Karpas-422 (cell line): ENCODE measurements at regions not wholly inside any gene's neighbourhood (a gene's known extent, or its start where the extent isn't known, plus 50 kb on each side); places are given as distances from the start of the nearest gene placed in this dataset.

Experiments
- DNase-seq: peaks from one replicate; pipeline ENCODE4 v3.0.0-alpha.2; 2015
- H2AFZ ChIP-seq: fragments of 200-600 bp; sonication (generic); 2 replicates; pipeline ENCODE4 v1.6.1; 2014; ENCODE audit warnings: antibody characterized with exemption, low read length, mixed read lengths
- H3K27ac ChIP-seq: fragments of 200-600 bp; sonication (generic); 2 replicates; pipeline ENCODE4 v1.5.1; 2014; ENCODE audit warnings: mild to moderate bottlenecking, low read length, moderate library complexity
- H3K27me3 ChIP-seq: fragments of 200-600 bp; sonication (generic); 2 replicates; pipeline ENCODE4 v1.6.1; 2014; ENCODE audit warnings: low read length, mixed read lengths
- H3K36me3 ChIP-seq: fragments of 200-600 bp; sonication (generic); 2 replicates; pipeline ENCODE4 v1.6.1; 2014; ENCODE audit warnings: low read length, mixed read lengths; ENCODE audit not compliant: insufficient read depth
- H3K4me1 ChIP-seq: fragments of 200-600 bp; sonication (generic); 2 replicates; pipeline ENCODE4 v1.6.1; 2014; ENCODE audit warnings: mild to moderate bottlenecking, low read length, mixed read lengths
- H3K4me2 ChIP-seq: fragments of 200-600 bp; sonication (generic); 2 replicates; pipeline ENCODE4 v1.6.1; 2014; ENCODE audit warnings: low read length, low read depth, mild to moderate bottlenecking; ENCODE audit not compliant: poor library complexity, severe bottlenecking
- H3K4me3 ChIP-seq: fragments of 200-600 bp; sonication (generic); 2 replicates; pipeline ENCODE4 v1.5.1; 2014; ENCODE audit warnings: mild to moderate bottlenecking, antibody characterized with exemption, low read length, mixed read lengths
- H3K79me2 ChIP-seq: fragments of 200-600 bp; sonication (generic); 2 replicates; pipeline ENCODE4 v1.6.1; 2014; ENCODE audit warnings: mild to moderate bottlenecking, low read length, mixed read lengths
- H3K9ac ChIP-seq: fragments of 200-600 bp; sonication (generic); 2 replicates; pipeline ENCODE4 v1.6.0; 2014; ENCODE audit warnings: low read length
- H3K9me2 ChIP-seq: fragments of 200-600 bp; sonication (generic), shearing (Covaris generic); replicated peaks from 2 replicates; pipeline ENCODE4 v1.6.0; 2014; ENCODE audit warnings: mild to moderate bottlenecking, low read length, moderate library complexity; ENCODE audit not compliant: insufficient read depth
- H3K9me3 ChIP-seq: fragments of 300-700, 200-600 bp; sonication (generic); 2 replicates; pipeline ENCODE4 v1.6.1; 2014; ENCODE audit warnings: low read length, mixed read lengths
- H4K20me1 ChIP-seq: fragments of 200-600 bp; sonication (generic); 2 replicates; pipeline ENCODE4 v1.6.1; 2014; ENCODE audit warnings: mild to moderate bottlenecking, antibody characterized with exemption, low read length, low read depth; ENCODE audit not compliant: insufficient read depth

DNA sequence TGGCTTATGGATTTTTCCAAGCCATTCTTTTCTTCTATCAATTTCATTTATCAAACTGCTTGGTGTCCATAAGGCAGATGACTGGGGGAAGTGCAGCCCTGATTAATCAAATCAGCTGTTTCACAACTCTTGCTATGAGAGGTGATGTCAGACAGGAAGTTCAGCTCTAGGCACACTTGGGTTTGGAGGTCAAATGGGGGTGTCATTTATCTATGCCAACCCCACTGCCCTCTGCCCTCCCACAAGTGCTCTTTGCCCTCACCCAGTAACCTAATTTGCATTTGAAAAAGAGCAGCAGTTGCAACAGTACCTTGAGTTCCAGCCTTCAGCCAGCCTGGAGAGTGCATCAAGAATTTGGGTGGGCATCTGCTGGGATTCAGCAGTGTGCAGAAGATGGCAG is 431.3 kb upstream of the SPRED2 start:
- H3K4me3 ChIP-seq: no peak overlapping the region
- H3K27me3 ChIP-seq: no peaks in the 10 kb centered on the region; the same call in 1 of the 2 replicates
- no peaks in the 10 kb centered on the region for H3K36me3 ChIP-seq
- H2AFZ ChIP-seq: no peak overlapping the region
- H3K4me2 ChIP-seq: no peak overlapping the region
- H3K9me2 ChIP-seq: no peaks in the 10 kb centered on the region
- no peaks in the 10 kb centered on the region for H3K9me3 ChIP-seq
- H4K20me1 ChIP-seq: no peaks in the 10 kb centered on the region
- H3K27ac ChIP-seq: no peak overlapping the region
- DNase-seq: no peak
- H3K9ac ChIP-seq: no peak overlapping the region
- no peaks in the 10 kb centered on the region for H3K79me2 ChIP-seq
- H3K4me1 ChIP-seq: no peaks in the 10 kb centered on the region; the same call in 1 of the 2 replicates

DNA sequence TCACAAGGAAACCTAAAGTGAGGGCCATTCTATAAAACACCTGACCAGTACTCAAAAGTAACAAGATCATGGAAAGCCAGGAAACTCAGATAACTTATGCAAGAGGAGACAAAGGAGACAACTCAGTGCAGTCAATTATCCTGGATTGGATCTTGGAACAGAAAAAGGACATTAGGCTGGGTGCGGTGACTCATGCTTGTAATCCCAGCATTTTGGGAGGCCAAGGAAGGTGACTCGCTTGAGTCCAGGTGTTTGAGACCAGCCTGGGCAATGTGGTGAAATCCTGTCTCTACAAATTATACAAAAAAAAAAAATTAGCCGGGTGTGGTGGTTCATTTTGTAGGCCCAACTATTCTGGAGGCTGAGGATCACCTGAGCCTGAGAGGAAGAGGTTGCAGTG is 424.5 kb upstream of the SPRED2 start:
- Histone ChIP-seq H3K4me2 (no peak overlapping the region), H3K79me2 (no peaks in the 10 kb centered on the region), H3K27ac (no peak overlapping the region), H3K4me3 (no peak overlapping the region), H2AFZ (no peak overlapping the region), H3K27me3 (no peaks in the 10 kb centered on the region; the same call in 1 of the 2 replicates), H4K20me1 (no peaks in the 10 kb centered on the region), H3K9me2 (no peaks in the 10 kb centered on the region), H3K9me3 (no peaks in the 10 kb centered on the region), H3K36me3 (no peaks in the 10 kb centered on the region), H3K9ac (no peak overlapping the region), H3K4me1 (no peaks in the 10 kb centered on the region)
- no peak for DNase-seq

DNA sequence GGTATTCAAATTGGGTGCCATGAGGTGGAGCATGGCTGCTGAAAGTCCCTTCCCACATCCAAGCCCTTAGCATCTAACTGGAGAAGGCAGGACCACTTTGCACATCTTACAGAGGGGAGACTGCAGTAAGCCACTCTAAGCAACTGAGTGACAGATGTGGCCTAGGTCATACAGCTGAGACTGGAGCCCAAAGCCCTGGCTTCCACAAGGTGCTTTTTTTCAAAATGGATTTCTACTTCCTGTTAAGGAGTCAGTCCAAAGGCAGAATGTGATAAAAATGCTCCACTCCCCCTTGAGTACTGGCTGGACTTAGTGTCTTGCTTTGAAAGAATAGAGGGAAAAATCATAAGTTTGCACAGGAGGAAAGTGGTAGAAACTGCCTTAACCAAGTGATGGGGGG is 424.0 kb upstream of the SPRED2 start:
- Histone ChIP-seq H3K27ac (no peak overlapping the region), H3K9me2 (no peaks in the 10 kb centered on the region), H3K9me3 (no peaks in the 10 kb centered on the region), H3K4me3 (no peak overlapping the region), H3K9ac (no peak overlapping the region), H3K36me3 (no peaks in the 10 kb centered on the region), H3K4me2 (no peak overlapping the region), H4K20me1 (no peaks in the 10 kb centered on the region), H3K4me1 (no peaks in the 10 kb centered on the region), H3K27me3 (no peaks in the 10 kb centered on the region; the same call in 1 of the 2 replicates), H2AFZ (no peak overlapping the region), H3K79me2 (no peaks in the 10 kb centered on the region)
- no peak for DNase-seq

DNA sequence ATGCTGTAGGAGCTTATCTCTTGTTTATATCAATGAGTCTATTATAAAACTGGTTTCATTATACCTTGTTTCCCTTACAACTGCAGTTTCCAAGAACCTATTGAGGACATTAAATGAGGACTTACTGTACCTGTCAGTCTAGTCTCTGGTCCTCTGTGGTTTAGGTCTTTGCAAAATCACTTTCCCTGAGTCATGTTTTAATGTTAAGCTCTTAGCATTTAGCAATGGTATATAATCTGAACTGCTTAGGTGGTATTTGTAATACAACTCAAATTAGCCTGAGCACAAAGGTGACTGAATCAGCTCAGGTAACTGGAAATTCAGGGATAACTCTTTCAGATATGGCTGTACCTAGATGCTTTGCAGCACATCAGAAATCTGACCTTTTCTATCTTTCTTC is 418.3 kb upstream of the SPRED2 start:
- H3K4me3 ChIP-seq: no peak overlapping the region
- H3K9ac ChIP-seq: no peak overlapping the region
- DNase-seq: no peak
- no peak overlapping the region for H3K27ac ChIP-seq
- H4K20me1 ChIP-seq: no peaks in the 10 kb centered on the region
- 0 out of 2 replicates have a peak, but pooled peaks cover 3% of the 10 kb centered on the region for H3K27me3 ChIP-seq
- H3K4me2 ChIP-seq: no peak overlapping the region
- no peaks in the 10 kb centered on the region for H3K36me3 ChIP-seq
- no peaks in the 10 kb centered on the region for H3K4me1 ChIP-seq
- H3K9me2 ChIP-seq: no peaks in the 10 kb centered on the region
- no peaks in the 10 kb centered on the region for H3K9me3 ChIP-seq
- H3K79me2 ChIP-seq: no peaks in the 10 kb centered on the region
- no peak overlapping the region for H2AFZ ChIP-seq

DNA sequence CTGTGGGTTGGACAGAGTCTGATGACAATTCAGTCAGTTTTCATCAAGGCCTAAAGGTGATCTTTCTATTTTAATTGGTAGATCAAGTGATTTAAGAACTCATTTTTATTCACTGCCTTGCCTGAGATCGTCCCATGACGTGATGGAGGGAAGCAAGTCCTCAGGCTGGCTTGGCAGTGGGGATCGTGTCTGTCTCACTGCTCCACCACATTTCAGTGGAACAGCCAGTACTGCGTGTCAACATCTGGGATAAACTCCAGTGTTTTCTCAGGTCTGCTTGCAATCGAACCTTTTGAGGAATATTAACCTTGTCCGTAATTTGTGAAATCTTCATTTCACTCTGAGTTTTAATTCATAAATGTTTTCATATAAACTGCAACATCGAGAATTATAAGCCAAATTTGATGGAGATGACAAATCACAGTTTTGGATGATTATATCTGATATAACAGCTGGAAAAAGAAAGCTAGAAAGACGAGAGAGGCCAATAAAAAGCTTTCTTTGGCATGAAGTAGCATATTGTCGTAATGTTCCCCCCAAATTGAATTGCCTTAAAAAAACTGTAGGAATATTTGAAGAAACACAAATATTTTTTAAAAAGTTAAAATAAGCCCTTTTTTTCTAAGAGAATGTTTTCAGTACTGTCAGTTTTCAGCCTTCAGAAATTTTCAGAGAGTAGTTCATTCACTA is 414.7 kb upstream of the SPRED2 start:
- Histone ChIP-seq H3K4me3 (no peak overlapping the region), H3K36me3 (no peaks in the 10 kb centered on the region), H4K20me1 (no peaks in the 10 kb centered on the region), H3K79me2 (no peaks in the 10 kb centered on the region), H3K27ac (no peak overlapping the region), H3K4me1 (no peaks in the 10 kb centered on the region), H2AFZ (no peak overlapping the region), H3K9me2 (no peaks in the 10 kb centered on the region), H3K9ac (no peak overlapping the region), H3K9me3 (no peaks in the 10 kb centered on the region), H3K4me2 (no peak overlapping the region), H3K27me3 (0 out of 2 replicates have a peak, but pooled peaks cover 3% of the 10 kb centered on the region)
- DNase-seq: no peak

DNA sequence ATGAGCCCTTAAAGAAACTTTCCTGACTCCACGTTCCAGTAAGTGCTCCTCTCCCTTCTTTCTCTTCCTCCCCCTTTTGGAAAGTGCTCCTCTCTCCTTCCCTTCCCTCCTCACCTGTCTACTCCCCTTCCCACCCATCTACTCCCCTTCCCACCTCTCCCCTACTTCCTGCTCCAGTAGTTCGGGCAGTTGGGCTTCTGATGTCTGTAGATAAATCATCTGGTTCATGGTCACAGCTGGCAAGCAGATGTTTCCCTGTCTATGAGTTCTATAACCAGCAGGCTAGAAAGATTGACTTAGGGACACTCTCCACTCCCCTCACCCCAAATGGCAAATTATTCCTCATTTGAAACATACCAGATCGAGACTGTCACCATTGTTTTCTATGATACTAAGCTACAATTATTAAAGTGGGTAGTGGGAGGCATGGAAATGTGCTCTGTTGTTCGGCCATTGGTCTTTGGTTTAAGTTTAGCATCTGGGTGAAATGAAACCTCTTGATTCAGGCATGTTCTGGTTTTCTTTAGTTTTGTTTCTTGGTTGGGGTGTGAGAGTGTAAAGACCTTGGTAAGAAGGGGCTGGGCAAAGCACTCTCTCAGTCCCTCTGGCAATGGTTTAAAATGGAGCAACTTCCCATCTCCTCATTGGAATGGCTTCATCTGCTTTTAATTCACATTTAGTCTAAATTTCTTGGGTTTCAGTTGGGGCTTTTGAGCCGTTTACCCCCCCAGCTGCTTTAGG is 413.2 kb upstream of the SPRED2 start:
- H3K4me2 ChIP-seq: no peak overlapping the region
- H3K9ac ChIP-seq: no peak overlapping the region
- H4K20me1 ChIP-seq: no peaks in the 10 kb centered on the region
- no peak overlapping the region for H2AFZ ChIP-seq
- no peaks in the 10 kb centered on the region for H3K9me2 ChIP-seq
- H3K4me3 ChIP-seq: no peak overlapping the region
- DNase-seq: no peak
- no peaks in the 10 kb centered on the region for H3K79me2 ChIP-seq
- H3K27ac ChIP-seq: no peak overlapping the region
- H3K36me3 ChIP-seq: no peaks in the 10 kb centered on the region
- H3K4me1 ChIP-seq: no peaks in the 10 kb centered on the region
- H3K9me3 ChIP-seq: no peaks in the 10 kb centered on the region
- 0 out of 2 replicates have a peak, but pooled peaks cover 3% of the 10 kb centered on the region for H3K27me3 ChIP-seq

DNA sequence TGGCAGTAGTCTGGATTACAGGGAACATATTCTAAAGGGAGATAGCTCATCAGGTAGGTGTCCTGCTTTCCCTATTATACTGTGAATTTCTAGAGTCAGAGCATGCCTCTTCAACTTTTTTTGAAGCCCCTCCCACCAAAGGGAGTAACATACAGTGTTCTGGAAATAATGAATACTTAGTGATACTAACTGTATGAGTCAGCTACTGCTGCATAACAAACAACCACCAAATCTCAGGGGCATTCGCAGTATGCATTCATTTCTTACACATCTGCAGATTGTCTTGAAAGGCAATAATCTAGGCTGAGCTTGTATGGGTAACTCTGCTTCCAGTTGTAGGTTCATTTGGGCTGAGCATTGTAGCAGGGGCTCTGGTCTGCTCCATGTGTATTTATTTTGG is 409.7 kb upstream of the SPRED2 start:
- H3K4me1 ChIP-seq: no peaks in the 10 kb centered on the region
- H3K27me3 ChIP-seq: no peaks in the 10 kb centered on the region
- H3K4me3 ChIP-seq: no peak overlapping the region
- H3K27ac ChIP-seq: no peak overlapping the region
- no peaks in the 10 kb centered on the region for H4K20me1 ChIP-seq
- H3K79me2 ChIP-seq: no peaks in the 10 kb centered on the region
- H3K4me2 ChIP-seq: no peak overlapping the region
- no peak overlapping the region for H3K9ac ChIP-seq
- no peaks in the 10 kb centered on the region for H3K9me3 ChIP-seq
- no peak overlapping the region for H2AFZ ChIP-seq
- DNase-seq: no peak
- no peaks in the 10 kb centered on the region for H3K36me3 ChIP-seq
- no peaks in the 10 kb centered on the region for H3K9me2 ChIP-seq

DNA sequence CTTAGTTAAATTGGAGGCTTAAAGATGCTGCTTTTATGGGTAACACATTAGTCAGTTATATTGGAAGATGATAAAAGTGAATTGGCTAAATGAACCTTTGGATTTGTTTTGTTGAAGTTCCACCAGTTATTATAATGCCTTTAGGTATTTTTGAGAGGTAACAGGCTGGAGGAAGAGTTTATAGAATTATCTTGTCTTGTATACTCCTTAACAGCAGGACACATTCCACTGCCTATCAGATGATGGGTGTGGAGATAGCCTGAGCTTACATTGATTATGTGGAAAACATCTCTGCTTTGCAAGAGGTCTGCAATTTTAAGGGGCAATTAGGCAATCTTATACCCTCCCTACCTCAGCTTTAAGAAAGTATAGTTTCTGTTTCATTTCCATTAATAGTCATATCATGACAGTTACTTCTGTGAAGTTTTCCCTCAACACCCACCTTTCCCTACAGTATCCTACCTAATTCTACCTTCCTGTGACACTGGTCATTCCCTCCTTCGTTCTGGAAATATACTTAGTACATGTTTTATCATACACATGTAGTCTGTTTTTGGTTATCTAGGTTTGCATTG is 403.7 kb upstream of the SPRED2 start:
- no peaks in the 10 kb centered on the region for H3K9me2 ChIP-seq
- no peaks in the 10 kb centered on the region for H3K9me3 ChIP-seq
- H4K20me1 ChIP-seq: no peaks in the 10 kb centered on the region
- no peak overlapping the region for H3K4me3 ChIP-seq
- no peaks in the 10 kb centered on the region for H3K4me1 ChIP-seq
- H3K27ac ChIP-seq: no peak overlapping the region
- H3K9ac ChIP-seq: no peak overlapping the region
- no peak overlapping the region for H2AFZ ChIP-seq
- no peaks in the 10 kb centered on the region for H3K79me2 ChIP-seq
- no peak for DNase-seq
- H3K27me3 ChIP-seq: 0 out of 2 replicates have a peak, but pooled peaks cover 2% of the 10 kb centered on the region
- no peaks in the 10 kb centered on the region for H3K36me3 ChIP-seq
- H3K4me2 ChIP-seq: no peak overlapping the region
